Heart right ventricle (tissue), 16 donors: ENCODE measurements at regions not wholly inside any gene's neighbourhood (a gene's known extent, or its start where the extent isn't known, plus 50 kb on each side); places are given as distances from the start of the nearest gene placed in this dataset.

ENCODE experiments used
- ATAC-seq, 8 donors: fragments of 200-7000 bp; cut with Tn5 transposase; one replicate each; pipeline ENCODE4 v1.9.1; 2020; ENCODE audit warnings: mild to moderate bottlenecking in 8 of 8, moderate library complexity in 8 of 8, moderate number of reproducible peaks in 1 of 8
- DNase-seq, 2 donors: peaks; one replicate each; pipeline ENCODE4 v3.0.0-alpha.2; 2020
- H3K27ac ChIP-seq, 10 donors: fragments of 200-600 bp; sonication (generic) in 2 of 10; one replicate each; pipeline versions ENCODE4 v1.5.0 to v1.8.0; 2020 to 2022; ENCODE audit warnings: mild to moderate bottlenecking in 3 of 10
- H3K27me3 ChIP-seq, 7 donors: fragments of 200-600 bp; one replicate each; pipeline ENCODE4 v1.8.0; 2021 to 2022; ENCODE audit warnings: mild to moderate bottlenecking in 2 of 7
- H3K36me3 ChIP-seq, 9 donors: fragments of 200-600 bp; sonication (generic) in 1 of 9; one replicate each; pipeline versions ENCODE4 v1.5.0 to v1.8.0; 2020 to 2022; ENCODE audit warnings: mild to moderate bottlenecking in 2 of 9
- H3K4me1 ChIP-seq, 9 donors: fragments of 200-600 bp; sonication (generic) in 1 of 9; one replicate each; pipeline versions ENCODE4 v1.5.0 to v1.8.0; 2020 to 2022; ENCODE audit warnings: mild to moderate bottlenecking in 4 of 9
- H3K4me3 ChIP-seq, 10 donors: fragments of 200-600 bp; sonication (generic) in 2 of 10; one replicate each; pipeline versions ENCODE4 v1.5.0 to v1.8.0; 2020 to 2022; ENCODE audit warnings: mild to moderate bottlenecking in 7 of 10, moderate library complexity in 2 of 10
- H3K9me3 ChIP-seq, 11 donors: fragments of 200-600 bp in 10 of 11; sonication (generic) in 2 of 11; one replicate each; pipeline versions ENCODE4 v1.5.0 to v1.8.0; 2013 to 2022; ENCODE audit warnings: mild to moderate bottlenecking in 2 of 11, control low read depth in 1 of 11, moderate library complexity in 1 of 11
- WGBS, 2 donors: extraction: QIAGEN DNeasy Blood & Tissue Kit; methylation state at CpG; one replicate each; pipeline ENCODE4 v1.1.7; 2013; ENCODE audit warnings: inconsistent platforms in 1 of 2; 5-methylcytosine and 5-hydroxymethylcytosine counted together
- intact Hi-C, 10 donors: fragments of 100-400 bp; cut with DNase I; formaldehyde crosslinking; loops; one replicate each; pipeline versions ENCODE4 v1.11.1 to v1.14.2; 2022
- TF ChIP-seq, protein P1 (sequence below), 9 donors: fragments of 200-600 bp; sonication (generic) in 2 of 9; IDR thresholded peaks; one replicate each; pipeline versions ENCODE4 v1.5.0 to v1.8.0; 2021 to 2022; ENCODE audit warnings: antibody characterized with exemption in 9 of 9, mild to moderate bottlenecking in 5 of 9, moderate library complexity in 1 of 9
- donor health status: Arrhythmogenic right ventricular cardiomyopathy.
- donor health status: ischemic (EF 13 %, LVEDD 7.1; RV severe dilation, severe dysfunction).
- donor health status: healthy with polysubstance abuse.
- donor health status: DM: no; HTN: yes; CAD: no.
- donor health status: DM: no; HTN: no; CAD: no.
- donor health status: ischemic (EF 25% LVEDD 6.9; RV normal size, moderate dysfunction).
- donor health status: ischemic (EF 25% LVEDD 5.7; RV mildly dilated, moderate dysfunction).
- donor health status: healthy.
- donor health status: DM: yes; HTN: yes; CAD: no.
- donor health status: Ischemic cardiomyopathy.
- donor health status: ischemic (EF 35%, LVEDD 5.7; RV mildly dilated, moderate dysfunction).
- donor health status: nonischemic (EF 11% LVEDD 7.7; RV severe dilation, severe dysfunction).
- donor health status: DM: yes; HTN: yes; CAD: no.
- donor health status: PGD.
- donor health status: ischemic (EF 29% LVEDD 5.4; RV normal size, mild dysfunction).
- donor health status: nonischemic (EF 23%, LVEDD 6.1; RV moderate dilation, normal function).

DNA sequence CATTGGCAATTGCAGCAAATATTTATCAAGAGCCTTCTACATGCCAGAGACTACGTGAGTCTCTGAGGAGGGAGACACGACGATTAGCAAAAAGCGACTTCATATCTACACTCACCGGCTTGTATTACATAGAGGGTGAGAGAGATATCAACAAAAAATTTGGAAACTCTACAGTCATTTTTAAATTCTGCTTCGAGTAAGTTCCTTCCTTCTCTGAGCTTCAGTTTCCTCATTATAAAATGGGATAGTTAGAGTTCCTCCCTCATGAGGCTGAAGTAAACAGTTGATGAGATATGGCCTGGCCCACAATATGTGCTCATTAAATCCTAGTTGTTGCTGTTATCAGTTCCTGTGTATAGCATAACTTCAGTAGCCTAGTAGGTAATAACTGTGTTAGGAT is 64.1 kb upstream of the SIRPA start:
- H3K4me1 ChIP-seq = peaks cover 12 to 60% (median 27%) of the 10 kb centered on the region in 9 donors
- DNase-seq (no peak), ATAC-seq (no peak)
- TF ChIP-seq, protein P1, sequence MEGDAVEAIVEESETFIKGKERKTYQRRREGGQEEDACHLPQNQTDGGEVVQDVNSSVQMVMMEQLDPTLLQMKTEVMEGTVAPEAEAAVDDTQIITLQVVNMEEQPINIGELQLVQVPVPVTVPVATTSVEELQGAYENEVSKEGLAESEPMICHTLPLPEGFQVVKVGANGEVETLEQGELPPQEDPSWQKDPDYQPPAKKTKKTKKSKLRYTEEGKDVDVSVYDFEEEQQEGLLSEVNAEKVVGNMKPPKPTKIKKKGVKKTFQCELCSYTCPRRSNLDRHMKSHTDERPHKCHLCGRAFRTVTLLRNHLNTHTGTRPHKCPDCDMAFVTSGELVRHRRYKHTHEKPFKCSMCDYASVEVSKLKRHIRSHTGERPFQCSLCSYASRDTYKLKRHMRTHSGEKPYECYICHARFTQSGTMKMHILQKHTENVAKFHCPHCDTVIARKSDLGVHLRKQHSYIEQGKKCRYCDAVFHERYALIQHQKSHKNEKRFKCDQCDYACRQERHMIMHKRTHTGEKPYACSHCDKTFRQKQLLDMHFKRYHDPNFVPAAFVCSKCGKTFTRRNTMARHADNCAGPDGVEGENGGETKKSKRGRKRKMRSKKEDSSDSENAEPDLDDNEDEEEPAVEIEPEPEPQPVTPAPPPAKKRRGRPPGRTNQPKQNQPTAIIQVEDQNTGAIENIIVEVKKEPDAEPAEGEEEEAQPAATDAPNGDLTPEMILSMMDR (IDR thresholded peaks at IDR 0.05) = no peak
- H3K9me3 ChIP-seq = no peaks in the 10 kb centered on the region
- H3K27ac ChIP-seq = peak overlapping the region in 7 of 10 donors; percentile 35 to 86 (median 68)
- intact Hi-C loops = no loop called here
- WGBS, 2 donors = 31 to 35% methylated on average over 6 of the region's 6 CpGs
- H3K27me3 ChIP-seq = no peaks in the 10 kb centered on the region
- H3K4me3 ChIP-seq = no peak overlapping the region
- H3K36me3 ChIP-seq = no peaks in the 10 kb centered on the region

DNA sequence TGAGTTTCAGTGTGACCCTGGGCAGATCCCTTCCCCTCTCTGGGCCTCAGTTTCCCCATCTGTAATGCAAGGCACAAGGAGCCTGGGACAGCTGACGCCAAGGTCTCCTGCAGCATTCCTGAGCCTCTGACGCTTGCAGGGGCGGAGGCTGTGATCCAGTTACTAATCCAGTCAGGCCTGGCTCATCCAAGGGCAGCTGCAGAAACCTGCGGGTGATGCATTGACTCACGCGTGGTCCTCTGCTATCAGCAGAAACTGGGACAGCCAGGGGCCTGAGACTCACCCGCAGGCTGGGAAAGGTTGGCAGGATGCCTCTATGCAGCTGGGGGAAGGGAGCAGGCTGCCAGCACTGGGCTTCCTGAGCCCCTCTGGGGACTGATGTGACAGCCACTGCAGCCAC is 65.0 kb upstream of the SIRPA start:
- H3K4me3 ChIP-seq = no peak overlapping the region
- peak overlapping the region in 7 of 10 donors; percentile 52 to 91 (median 69) for H3K27ac ChIP-seq
- H3K27me3 ChIP-seq = no peaks in the 10 kb centered on the region
- 20 to 26% methylated on average over 7 of the region's 7 CpGs for WGBS, 2 donors
- intact Hi-C loops = no loop called here
- H3K36me3 ChIP-seq = no peaks in the 10 kb centered on the region
- H3K4me1 ChIP-seq = peaks cover 12 to 68% (median 32%) of the 10 kb centered on the region in 9 donors
- TF ChIP-seq, protein P1 (IDR thresholded peaks at IDR 0.05) = no peak
- H3K9me3 ChIP-seq = no peaks in the 10 kb centered on the region
- DNase-seq (peak; percentile 74 to 82), ATAC-seq (peak; percentile 81 to 93 (median 91))

DNA sequence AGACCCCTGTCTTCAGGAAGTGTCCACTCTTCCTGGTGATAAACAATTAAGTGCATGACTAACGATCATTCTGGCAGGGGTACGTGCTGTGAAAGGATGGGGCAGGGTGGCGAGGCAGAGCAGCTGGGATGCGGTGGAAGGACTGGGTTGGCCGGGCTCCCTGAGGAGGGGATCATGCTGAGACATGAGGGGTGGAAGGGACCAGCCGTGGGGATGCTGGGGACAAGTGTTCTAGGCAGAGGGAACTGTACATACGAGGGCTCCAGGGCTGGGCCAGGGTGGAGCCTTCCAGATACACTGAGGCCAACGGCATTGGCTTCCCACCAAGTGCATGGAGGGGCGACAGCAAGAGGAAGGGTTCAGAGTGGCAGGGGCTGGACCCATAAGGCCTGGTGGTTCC is 65.7 kb upstream of the SIRPA start:
- Histone ChIP-seq H3K27me3 (no peaks in the 10 kb centered on the region), H3K4me1 (peaks cover 12 to 70% (median 39%) of the 10 kb centered on the region in 9 donors), H3K27ac (peak overlapping the region in 7 of 10 donors; percentile 52 to 91 (median 69)), H3K9me3 (no peaks in the 10 kb centered on the region), H3K36me3 (no peaks in the 10 kb centered on the region), H3K4me3 (no peak overlapping the region)
- WGBS, 2 donors = 56 to 71% methylated on average over 9 of the region's 9 CpGs
- intact Hi-C loops = no loop called here
- DNase-seq = no peak
- TF ChIP-seq, protein P1 (IDR thresholded peaks at IDR 0.05) = no peak
- no peak for ATAC-seq

DNA sequence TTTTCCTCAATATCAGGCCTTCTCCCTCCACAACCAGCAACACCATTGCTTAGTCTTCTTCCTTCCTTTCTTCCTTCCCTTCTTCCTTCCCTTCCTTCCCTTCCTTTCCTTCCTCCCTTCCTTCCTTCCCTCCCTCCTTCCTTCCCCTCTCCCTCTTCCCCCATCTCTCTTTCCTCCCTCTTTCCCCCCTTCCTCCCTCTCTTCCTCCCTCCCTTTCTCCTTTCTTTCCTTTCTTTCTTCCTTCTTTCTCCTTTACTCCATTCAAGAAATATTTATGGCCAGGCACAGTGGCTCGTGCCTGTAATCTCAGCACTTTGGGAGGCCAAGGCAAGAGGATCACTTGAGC is 66.4 kb upstream of the SIRPA start:
- intact Hi-C loops = no loop called here
- DNase-seq (no peak), ATAC-seq (no peak)
- TF ChIP-seq, protein P1 (IDR thresholded peaks at IDR 0.05) = no peak
- H3K27me3 ChIP-seq = no peaks in the 10 kb centered on the region
- no peaks in the 10 kb centered on the region for H3K36me3 ChIP-seq
- H3K27ac ChIP-seq = peak overlapping the region in 7 of 10 donors; percentile 31 to 91 (median 77)
- no peak overlapping the region for H3K4me3 ChIP-seq
- peaks cover 12 to 78% (median 46%) of the 10 kb centered on the region in 9 donors for H3K4me1 ChIP-seq
- WGBS, 2 donors = 59 to 73% methylated on average over 1 of the region's 1 CpG
- peaks cover 0 to 6% (median 0%) of the 10 kb centered on the region in 11 donors for H3K9me3 ChIP-seq
